ENCODE measurements at regions not wholly inside any gene's neighbourhood (a gene's known extent, or its start where the extent isn't known, plus 50 kb on each side); places are given as distances from the start of the nearest gene placed in this dataset.

DNA sequence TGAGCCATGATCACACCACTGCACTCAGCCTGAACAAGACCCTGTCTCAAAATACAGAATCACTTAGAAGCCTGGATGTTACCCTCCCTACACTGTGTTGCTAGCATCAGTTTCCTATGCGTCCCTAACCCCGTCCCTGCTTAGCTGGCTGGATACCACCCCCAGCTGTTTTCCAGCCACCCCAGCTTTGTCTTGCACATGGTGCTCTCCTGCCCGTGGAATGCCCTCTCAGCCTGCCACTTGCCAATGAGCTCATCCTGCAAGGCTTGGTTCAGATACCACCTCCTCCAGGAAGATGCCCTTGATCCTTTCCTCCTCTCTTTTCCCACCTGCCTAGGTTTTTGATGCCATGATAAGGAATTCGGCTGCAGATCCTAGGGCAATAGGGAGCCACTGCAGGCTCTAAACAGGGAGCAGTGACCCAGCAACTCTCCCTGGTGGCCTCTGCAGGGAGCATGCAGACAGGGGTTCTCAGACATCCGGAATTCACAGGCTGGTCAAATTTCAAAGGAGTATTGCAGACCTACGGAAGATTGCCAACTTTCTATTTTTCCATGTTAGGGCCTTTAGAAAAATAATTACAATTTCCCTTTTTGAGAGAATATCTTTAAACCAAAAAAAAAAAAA lies 52.7 kb upstream of the WNT7B start:
- TF ChIP-seq POLR2A (IDR thresholded peaks at IDR 0.05; ENCODE audit: low read depth, low read length) (no peak), TAF1 (IDR thresholded peaks at IDR 0.05; ENCODE audit: borderline replicate concordance, low read depth, low read length) (no peak)

All from GM12892 (cell line).